Type B pancreatic cell (in vitro differentiated cells): ENCODE measurements at regions not wholly inside any gene's neighbourhood (a gene's known extent, or its start where the extent isn't known, plus 50 kb on each side); places are given as distances from the start of the nearest gene placed in this dataset.

Experiments used
- DNase-seq: peaks from one replicate; pipeline ENCODE4 v3.0.0; 2021; ENCODE audit warnings: mixed read lengths; ENCODE audit not compliant: unreplicated experiment; ENCODE audit errors: extremely low spot score
- H3K27ac Mint-ChIP-seq: 2 replicates; pipeline ENCODE4 v1.8.0; 2021; ENCODE audit warnings: mild to moderate bottlenecking, mixed read lengths
- H3K27me3 Mint-ChIP-seq: 2 replicates; pipeline ENCODE4 v1.8.0; 2021; ENCODE audit warnings: mixed read lengths
- H3K36me3 Mint-ChIP-seq: 2 replicates; pipeline ENCODE4 v1.8.0; 2021; ENCODE audit warnings: mixed read lengths
- H3K4me1 Mint-ChIP-seq: one replicate; pipeline ENCODE4 v1.8.0; 2021; ENCODE audit warnings: mixed read lengths; ENCODE audit not compliant: unreplicated experiment
- H3K4me3 Mint-ChIP-seq: 2 replicates; pipeline ENCODE4 v1.8.0; 2021; ENCODE audit warnings: mild to moderate bottlenecking, mixed read lengths
- H3K9me3 Mint-ChIP-seq: 2 replicates; pipeline ENCODE4 v1.8.0; 2021; ENCODE audit warnings: mixed read lengths
- TF ChIP-seq, protein P1 (sequence below): fragments of 200-600 bp; sonication (generic); conservative IDR thresholded peaks from 2 replicates; pipeline ENCODE4 v1.5.0; 2021; ENCODE audit warnings: antibody characterized with exemption, mild to moderate bottlenecking

GRCh38 chr10:4677296-4678021 lies 148.5 kb upstream of the AKR1E2 start:
- Mint-ChIP-seq H3K36me3 (no peaks in the 10 kb centered on the region), H3K4me3 (no peak overlapping the region), H3K4me1 (no peaks in the 10 kb centered on the region), H3K27ac (no peak overlapping the region), H3K9me3 (no peaks in the 10 kb centered on the region), H3K27me3 (no peaks in the 10 kb centered on the region)
- DNase-seq = no peak
- TF ChIP-seq, protein P1, sequence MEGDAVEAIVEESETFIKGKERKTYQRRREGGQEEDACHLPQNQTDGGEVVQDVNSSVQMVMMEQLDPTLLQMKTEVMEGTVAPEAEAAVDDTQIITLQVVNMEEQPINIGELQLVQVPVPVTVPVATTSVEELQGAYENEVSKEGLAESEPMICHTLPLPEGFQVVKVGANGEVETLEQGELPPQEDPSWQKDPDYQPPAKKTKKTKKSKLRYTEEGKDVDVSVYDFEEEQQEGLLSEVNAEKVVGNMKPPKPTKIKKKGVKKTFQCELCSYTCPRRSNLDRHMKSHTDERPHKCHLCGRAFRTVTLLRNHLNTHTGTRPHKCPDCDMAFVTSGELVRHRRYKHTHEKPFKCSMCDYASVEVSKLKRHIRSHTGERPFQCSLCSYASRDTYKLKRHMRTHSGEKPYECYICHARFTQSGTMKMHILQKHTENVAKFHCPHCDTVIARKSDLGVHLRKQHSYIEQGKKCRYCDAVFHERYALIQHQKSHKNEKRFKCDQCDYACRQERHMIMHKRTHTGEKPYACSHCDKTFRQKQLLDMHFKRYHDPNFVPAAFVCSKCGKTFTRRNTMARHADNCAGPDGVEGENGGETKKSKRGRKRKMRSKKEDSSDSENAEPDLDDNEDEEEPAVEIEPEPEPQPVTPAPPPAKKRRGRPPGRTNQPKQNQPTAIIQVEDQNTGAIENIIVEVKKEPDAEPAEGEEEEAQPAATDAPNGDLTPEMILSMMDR = no peak

DNA sequence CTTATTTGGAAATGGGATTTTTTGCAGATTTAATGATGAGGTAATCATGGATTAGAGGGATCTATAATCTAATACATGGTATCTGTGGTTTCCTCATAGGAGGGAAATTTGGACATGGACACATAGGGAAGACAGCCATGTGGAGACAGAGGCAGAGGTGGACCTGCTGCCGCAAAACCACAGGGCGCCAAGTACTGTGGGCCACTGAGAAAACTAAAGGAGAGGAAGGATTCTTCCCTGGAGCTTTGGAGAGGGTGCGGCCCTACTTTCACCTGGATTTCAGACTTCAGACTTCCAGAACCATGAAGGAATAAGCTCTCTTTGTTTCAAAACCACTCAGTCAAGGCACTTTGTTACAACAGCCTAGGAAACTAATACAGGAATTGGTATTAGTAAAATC lies 149.4 kb upstream of the AKR1E2 start:
- Mint-ChIP-seq H3K4me3 (no peak overlapping the region), H3K27me3 (no peaks in the 10 kb centered on the region), H3K9me3 (no peaks in the 10 kb centered on the region), H3K27ac (no peak overlapping the region), H3K36me3 (no peaks in the 10 kb centered on the region), H3K4me1 (peaks cover 4% of the 10 kb centered on the region)
- no peak for DNase-seq
- TF ChIP-seq, protein P1 = no peak

DNA sequence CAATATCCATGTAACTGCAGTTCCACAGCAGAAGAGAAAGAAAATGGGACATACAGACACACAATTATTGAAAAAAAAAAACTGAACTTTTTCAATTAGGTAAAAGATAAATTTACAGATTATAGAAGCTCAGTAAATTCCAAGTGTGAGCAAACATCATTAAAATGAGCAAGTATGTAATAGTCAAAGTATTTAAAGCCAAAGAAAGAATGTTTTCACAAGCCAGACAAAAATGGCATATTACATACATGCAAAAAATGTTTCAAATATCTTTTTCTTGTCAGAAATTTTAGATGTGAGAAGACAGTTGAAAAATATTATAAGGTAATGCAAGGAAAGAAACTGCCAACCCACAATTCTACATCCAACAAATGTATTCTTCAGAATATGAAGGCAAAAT lies 150.2 kb upstream of the AKR1E2 start:
- no peak overlapping the region for H3K4me3 Mint-ChIP-seq
- no peaks in the 10 kb centered on the region for H3K27me3 Mint-ChIP-seq
- no peak for DNase-seq
- TF ChIP-seq, protein P1 = no peak
- H3K27ac Mint-ChIP-seq = no peak overlapping the region
- peaks cover 9% of the 10 kb centered on the region for H3K4me1 Mint-ChIP-seq
- H3K36me3 Mint-ChIP-seq = no peaks in the 10 kb centered on the region
- H3K9me3 Mint-ChIP-seq = no peaks in the 10 kb centered on the region

DNA sequence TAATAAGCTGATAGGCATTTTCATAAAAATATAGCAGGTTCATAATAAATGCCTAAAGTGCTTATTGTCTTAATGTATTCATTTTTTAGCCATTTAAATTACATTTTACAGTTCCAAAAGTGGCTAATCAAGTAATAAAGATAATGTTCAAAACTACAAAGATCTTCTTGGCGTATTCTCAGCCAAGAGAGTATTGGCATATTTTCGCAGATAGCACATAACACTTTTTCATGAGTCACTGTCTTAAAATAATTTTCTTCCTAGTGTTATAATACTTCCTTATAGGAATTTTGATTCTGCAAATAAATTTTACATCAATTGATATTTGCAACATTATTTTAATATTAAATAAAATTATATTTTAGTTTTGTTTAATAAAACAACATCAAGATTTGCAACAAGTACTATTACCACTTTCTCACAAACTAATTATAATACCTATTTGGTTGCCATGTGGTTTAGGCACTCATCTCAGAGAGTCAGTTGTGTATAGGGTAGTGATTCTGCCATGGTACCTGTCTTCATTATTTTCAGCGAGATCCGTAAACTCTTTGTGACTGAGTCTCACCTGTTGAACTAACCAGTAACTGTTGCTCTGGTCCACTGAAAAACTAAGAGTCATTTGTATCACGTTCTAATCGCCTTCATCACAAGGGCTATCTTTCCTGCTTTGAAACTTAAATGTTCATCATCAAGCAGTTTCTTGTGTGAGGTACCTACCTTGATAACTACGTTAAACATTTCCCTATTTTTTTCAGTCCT lies 152.5 kb upstream of the AKR1E2 start:
- Mint-ChIP-seq H3K9me3 (peaks cover 5% of the 10 kb centered on the region), H3K4me3 (no peak overlapping the region), H3K27me3 (no peaks in the 10 kb centered on the region), H3K36me3 (no peaks in the 10 kb centered on the region), H3K4me1 (peaks cover 9% of the 10 kb centered on the region), H3K27ac (no peak overlapping the region)
- no peak for DNase-seq
- TF ChIP-seq, protein P1 = no peak

DNA sequence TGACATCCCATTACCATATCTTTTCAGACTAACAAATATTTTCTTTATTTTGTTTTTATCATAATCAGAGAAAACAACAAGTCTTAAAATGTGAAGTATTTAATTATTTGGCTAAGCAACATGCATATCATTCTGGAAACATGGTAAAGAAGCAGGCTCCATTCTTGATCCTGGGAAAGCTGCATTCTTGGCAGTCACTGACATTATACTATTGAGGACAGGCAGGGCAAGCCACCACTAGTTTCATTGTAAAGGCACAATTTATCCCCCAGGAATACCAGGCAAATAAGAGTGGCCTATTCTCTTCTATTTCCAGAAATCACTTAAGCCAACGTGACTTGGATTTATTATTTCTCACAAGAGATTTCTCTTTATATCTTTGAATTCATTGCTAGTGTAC lies 153.8 kb upstream of the AKR1E2 start:
- Mint-ChIP-seq H3K4me1 (peaks cover 9% of the 10 kb centered on the region), H3K9me3 (peaks cover 5% of the 10 kb centered on the region), H3K36me3 (no peaks in the 10 kb centered on the region), H3K4me3 (no peak overlapping the region), H3K27ac (no peak overlapping the region), H3K27me3 (no peaks in the 10 kb centered on the region)
- no peak for DNase-seq
- TF ChIP-seq, protein P1 = no peak
